ENCODE measurements at regions not wholly inside any gene's neighbourhood (a gene's known extent, or its start where the extent isn't known, plus 50 kb on each side); places are given as distances from the start of the nearest gene placed in this dataset.
"Not testable (repeated sequence)": the region's sequence is repeated elsewhere in the genome, so short reads cannot be mapped to it uniquely, and the experiment has no call there.

DNA sequence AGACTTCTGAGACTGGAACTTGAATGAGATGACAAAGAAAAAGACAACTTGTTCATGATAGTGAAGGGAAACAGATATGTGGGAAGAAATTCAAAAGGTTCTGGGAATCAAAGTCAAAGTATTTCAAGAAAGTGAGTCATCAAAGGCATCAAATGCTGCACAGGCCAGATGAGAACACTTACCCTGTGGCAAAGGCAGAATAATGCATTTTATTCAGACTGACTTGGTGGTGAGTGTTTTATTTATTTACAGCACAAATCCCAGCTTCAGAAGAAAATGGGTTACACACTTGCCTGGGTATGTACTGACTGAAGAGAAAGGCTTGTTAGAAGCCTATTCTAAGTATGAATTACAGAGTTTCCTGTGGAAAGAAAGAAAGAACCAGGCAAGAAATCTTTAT lies 78.2 kb upstream of the ALG10B start:
- TF ChIP-seq SP1 (IDR thresholded peaks at IDR 0.05; ENCODE audit: low read depth); SIN3A (IDR thresholded peaks at IDR 0.05; ENCODE audit: low read depth); EZH2phosphoT487 (IDR thresholded peaks at IDR 0.05; ENCODE audit: borderline replicate concordance); EZH2 (IDR thresholded peaks at IDR 0.05): not testable (repeated sequence)
- TF ChIP-seq, protein P1, sequence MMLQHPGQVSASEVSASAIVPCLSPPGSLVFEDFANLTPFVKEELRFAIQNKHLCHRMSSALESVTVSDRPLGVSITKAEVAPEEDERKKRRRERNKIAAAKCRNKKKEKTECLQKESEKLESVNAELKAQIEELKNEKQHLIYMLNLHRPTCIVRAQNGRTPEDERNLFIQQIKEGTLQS (IDR thresholded peaks at IDR 0.05), result not testable (repeated sequence)
- TF ChIP-seq, protein P2, sequence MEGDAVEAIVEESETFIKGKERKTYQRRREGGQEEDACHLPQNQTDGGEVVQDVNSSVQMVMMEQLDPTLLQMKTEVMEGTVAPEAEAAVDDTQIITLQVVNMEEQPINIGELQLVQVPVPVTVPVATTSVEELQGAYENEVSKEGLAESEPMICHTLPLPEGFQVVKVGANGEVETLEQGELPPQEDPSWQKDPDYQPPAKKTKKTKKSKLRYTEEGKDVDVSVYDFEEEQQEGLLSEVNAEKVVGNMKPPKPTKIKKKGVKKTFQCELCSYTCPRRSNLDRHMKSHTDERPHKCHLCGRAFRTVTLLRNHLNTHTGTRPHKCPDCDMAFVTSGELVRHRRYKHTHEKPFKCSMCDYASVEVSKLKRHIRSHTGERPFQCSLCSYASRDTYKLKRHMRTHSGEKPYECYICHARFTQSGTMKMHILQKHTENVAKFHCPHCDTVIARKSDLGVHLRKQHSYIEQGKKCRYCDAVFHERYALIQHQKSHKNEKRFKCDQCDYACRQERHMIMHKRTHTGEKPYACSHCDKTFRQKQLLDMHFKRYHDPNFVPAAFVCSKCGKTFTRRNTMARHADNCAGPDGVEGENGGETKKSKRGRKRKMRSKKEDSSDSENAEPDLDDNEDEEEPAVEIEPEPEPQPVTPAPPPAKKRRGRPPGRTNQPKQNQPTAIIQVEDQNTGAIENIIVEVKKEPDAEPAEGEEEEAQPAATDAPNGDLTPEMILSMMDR (IDR thresholded peaks at IDR 0.05 in 2 of 3, conservative IDR thresholded peaks at IDR 0.05 in 1 of 3; ENCODE audit: borderline replicate concordance in 1 of 3, insufficient read depth in 1 of 3, low read depth in 2 of 3, low read length in 2 of 3), result not testable (repeated sequence)
- TF ChIP-seq, protein P3, sequence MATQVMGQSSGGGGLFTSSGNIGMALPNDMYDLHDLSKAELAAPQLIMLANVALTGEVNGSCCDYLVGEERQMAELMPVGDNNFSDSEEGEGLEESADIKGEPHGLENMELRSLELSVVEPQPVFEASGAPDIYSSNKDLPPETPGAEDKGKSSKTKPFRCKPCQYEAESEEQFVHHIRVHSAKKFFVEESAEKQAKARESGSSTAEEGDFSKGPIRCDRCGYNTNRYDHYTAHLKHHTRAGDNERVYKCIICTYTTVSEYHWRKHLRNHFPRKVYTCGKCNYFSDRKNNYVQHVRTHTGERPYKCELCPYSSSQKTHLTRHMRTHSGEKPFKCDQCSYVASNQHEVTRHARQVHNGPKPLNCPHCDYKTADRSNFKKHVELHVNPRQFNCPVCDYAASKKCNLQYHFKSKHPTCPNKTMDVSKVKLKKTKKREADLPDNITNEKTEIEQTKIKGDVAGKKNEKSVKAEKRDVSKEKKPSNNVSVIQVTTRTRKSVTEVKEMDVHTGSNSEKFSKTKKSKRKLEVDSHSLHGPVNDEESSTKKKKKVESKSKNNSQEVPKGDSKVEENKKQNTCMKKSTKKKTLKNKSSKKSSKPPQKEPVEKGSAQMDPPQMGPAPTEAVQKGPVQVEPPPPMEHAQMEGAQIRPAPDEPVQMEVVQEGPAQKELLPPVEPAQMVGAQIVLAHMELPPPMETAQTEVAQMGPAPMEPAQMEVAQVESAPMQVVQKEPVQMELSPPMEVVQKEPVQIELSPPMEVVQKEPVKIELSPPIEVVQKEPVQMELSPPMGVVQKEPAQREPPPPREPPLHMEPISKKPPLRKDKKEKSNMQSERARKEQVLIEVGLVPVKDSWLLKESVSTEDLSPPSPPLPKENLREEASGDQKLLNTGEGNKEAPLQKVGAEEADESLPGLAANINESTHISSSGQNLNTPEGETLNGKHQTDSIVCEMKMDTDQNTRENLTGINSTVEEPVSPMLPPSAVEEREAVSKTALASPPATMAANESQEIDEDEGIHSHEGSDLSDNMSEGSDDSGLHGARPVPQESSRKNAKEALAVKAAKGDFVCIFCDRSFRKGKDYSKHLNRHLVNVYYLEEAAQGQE (IDR thresholded peaks at IDR 0.05; ENCODE audit: low read depth), result not testable (repeated sequence)
